GM23338 (cell line): ENCODE measurements at regions not wholly inside any gene's neighbourhood (a gene's known extent, or its start where the extent isn't known, plus 50 kb on each side); places are given as distances from the start of the nearest gene placed in this dataset.

Source experiments
- ATAC-seq: fragments of 200-7000 bp; cut with Tn5 transposase; 3 replicates; pipeline ENCODE4 v1.9.1; 2020
- DNase-seq: peaks from one replicate; pipeline ENCODE4 v3.0.0-alpha.2; 2015; ENCODE audit warnings: low spot score
- H2AFZ ChIP-seq: fragments of 200-600 bp; sonication (generic); 2 replicates; pipeline ENCODE4 v1.8.0; 2016; ENCODE audit warnings: antibody characterized with exemption, mild to moderate bottlenecking, moderate library complexity
- H3F3A ChIP-seq: fragments of 200-600 bp; sonication (generic); replicated peaks from 2 replicates; pipeline ENCODE4 v1.8.0; 2017; ENCODE audit warnings: antibody characterized with exemption, mixed run types, low read depth
- H3K27ac ChIP-seq: fragments of 200-600 bp; sonication (generic); 2 replicates; pipeline ENCODE4 v1.6.1; 2016; ENCODE audit warnings: low read depth
- H3K27me3 ChIP-seq: fragments of 200-600 bp; sonication (generic); 2 replicates; pipeline ENCODE4 v1.8.0; 2016; ENCODE audit warnings: mild to moderate bottlenecking, mixed run types, moderate library complexity; ENCODE audit not compliant: insufficient read depth
- H3K36me3 ChIP-seq: fragments of 200-600 bp; sonication (generic); 2 replicates; pipeline ENCODE4 v1.8.0; 2016; ENCODE audit warnings: mild to moderate bottlenecking; ENCODE audit not compliant: insufficient read depth
- H3K4me1 ChIP-seq: fragments of 200-600 bp; sonication (generic); 2 replicates; pipeline ENCODE4 v1.8.0; 2016; ENCODE audit warnings: mild to moderate bottlenecking, moderate library complexity; ENCODE audit not compliant: insufficient read depth
- H3K4me2 ChIP-seq: fragments of 200-600 bp; sonication (generic); 2 replicates; pipeline ENCODE4 v1.7.1; 2017; ENCODE audit warnings: mixed run types
- H3K4me3 ChIP-seq: fragments of 200-600 bp; sonication (generic); 2 replicates; pipeline ENCODE4 v1.6.1; 2016; ENCODE audit warnings: mixed run types
- H3K79me2 ChIP-seq: fragments of 200-600 bp; sonication (generic); replicated peaks from 2 replicates; pipeline ENCODE4 v1.8.0; 2017; ENCODE audit warnings: mild to moderate bottlenecking; ENCODE audit not compliant: insufficient read depth
- H3K9me2 ChIP-seq: fragments of 200-600 bp; sonication (generic); 2 replicates; pipeline ENCODE4 v1.8.0; 2017; ENCODE audit not compliant: insufficient read depth
- H4K20me1 ChIP-seq: fragments of 200-600 bp; sonication (generic); replicated peaks from 2 replicates; pipeline ENCODE4 v1.8.0; 2017; ENCODE audit warnings: mild to moderate bottlenecking; ENCODE audit not compliant: insufficient read depth
- H3K27ac Mint-ChIP-seq: 2 replicates; pipeline ENCODE4 v1.8.0; 2020; ENCODE audit warnings: inconsistent platforms, mild to moderate bottlenecking, moderate library complexity, mixed read lengths
- H3K27me3 Mint-ChIP-seq: 3 replicates; pipeline ENCODE4 v1.8.0; 2022; ENCODE audit warnings: low read depth, mild to moderate bottlenecking, moderate library complexity, mixed read lengths, inconsistent platforms; ENCODE audit not compliant: insufficient read depth, poor library complexity
- H3K36me3 Mint-ChIP-seq: 3 replicates; pipeline ENCODE4 v1.8.0; 2021; ENCODE audit warnings: low read depth, mild to moderate bottlenecking, inconsistent platforms, moderate library complexity, mixed read lengths
- H3K4me1 Mint-ChIP-seq: 3 replicates; pipeline ENCODE4 v1.8.0; 2020; ENCODE audit warnings: mild to moderate bottlenecking, inconsistent platforms, mixed read lengths
- H3K4me3 Mint-ChIP-seq: 3 replicates; pipeline ENCODE4 v1.8.0; 2021; ENCODE audit warnings: moderate library complexity, mild to moderate bottlenecking, inconsistent platforms, mixed read lengths
- H3K9me3 Mint-ChIP-seq: 3 replicates; pipeline ENCODE4 v1.8.0; 2020; ENCODE audit warnings: moderate library complexity, mild to moderate bottlenecking, inconsistent platforms, mixed read lengths
- CREB1 ChIP-seq: fragments of 250-450 bp; sonication (Bioruptor Pico); IDR thresholded peaks from 2 replicates; pipeline ENCODE4 v1.5.0; 2020; ENCODE audit warnings: low read depth, mild to moderate bottlenecking, moderate library complexity
- CTCF ChIP-seq, 2 experiments: fragments of 200-600 bp in 1 of 2; sonication (generic) in 1 of 2; conservative IDR thresholded peaks; 2 replicates each; pipeline versions ENCODE4 v1.5.1 to v1.6.1; 2016 to 2017; ENCODE audit warnings: antibody characterized with exemption in 2 of 2, low read depth in 2 of 2, mild to moderate bottlenecking in 2 of 2, moderate library complexity in 1 of 2
- ETS1 ChIP-seq: IDR thresholded peaks from 2 replicates; pipeline ENCODE4 v1.6.1; 2016; ENCODE audit warnings: antibody characterized with exemption
- EZH2phosphoT487 ChIP-seq: fragments of 200-600 bp; sonication (generic); IDR thresholded peaks from one replicate; pipeline ENCODE4 v1.8.1; 2018; ENCODE audit warnings: antibody characterized with exemption; ENCODE audit not compliant: unreplicated experiment
- JUNB ChIP-seq: IDR thresholded peaks from one replicate; pipeline ENCODE4 v1.6.1; 2016; ENCODE audit warnings: antibody characterized with exemption; ENCODE audit not compliant: unreplicated experiment
- NANOG ChIP-seq: IDR thresholded peaks from 2 replicates; pipeline ENCODE4 v1.6.1; 2016; ENCODE audit warnings: antibody characterized with exemption, borderline replicate concordance
- POLR2AphosphoS5 ChIP-seq: IDR thresholded peaks from 2 replicates; pipeline ENCODE4 v1.6.1; 2016; ENCODE audit warnings: antibody characterized with exemption, low read depth
- STAT1 ChIP-seq: IDR thresholded peaks from one replicate; pipeline ENCODE4 v1.6.1; 2016; ENCODE audit warnings: antibody characterized with exemption; ENCODE audit not compliant: unreplicated experiment
- ZNF114 ChIP-seq: fragments of 250-450 bp; sonication (Bioruptor Pico); IDR thresholded peaks from 2 replicates; pipeline ENCODE4 v1.5.0; 2020; ENCODE audit warnings: mild to moderate bottlenecking, moderate library complexity
- ZNF331 ChIP-seq: fragments of 250-450 bp; sonication (Bioruptor Pico); IDR thresholded peaks from 2 replicates; pipeline ENCODE4 v1.5.0; 2020; ENCODE audit warnings: low read depth, mild to moderate bottlenecking, moderate library complexity
- TF ChIP-seq, protein P1 (sequence below): fragments of 250-450 bp; sonication (Bioruptor Pico); IDR thresholded peaks from 2 replicates; pipeline ENCODE4 v1.5.0; 2020; ENCODE audit warnings: mild to moderate bottlenecking, moderate library complexity
- TF ChIP-seq, protein P2 (sequence below): IDR thresholded peaks from one replicate; pipeline ENCODE4 v1.6.1; 2018; ENCODE audit warnings: antibody characterized with exemption; ENCODE audit not compliant: unreplicated experiment

- no peak for TF ChIP-seq ETS1
Observed at GRCh38 chr13:67620665-67621064, 390.5 kb upstream of the PCDH9 start (continued).

DNA sequence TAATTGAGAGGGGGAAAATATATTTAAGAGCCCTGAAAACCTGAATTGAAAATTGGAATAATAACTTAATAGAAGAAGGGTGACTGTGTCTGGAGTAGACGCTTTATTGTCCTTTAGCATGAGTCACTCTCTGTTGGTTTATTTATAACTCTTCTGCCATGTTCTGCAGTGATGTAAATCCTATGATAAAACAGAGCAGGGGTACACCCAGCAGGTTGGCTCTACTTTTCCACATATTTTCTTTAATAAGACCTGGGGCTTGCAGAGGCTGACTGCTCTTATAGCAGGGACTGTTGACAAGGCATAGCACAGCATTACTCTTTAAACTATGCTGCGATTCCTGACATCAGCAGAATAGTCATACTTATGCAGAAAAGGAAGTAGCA lies 389.9 kb upstream of the PCDH9 start:
- no peaks in the 10 kb centered on the region for H3F3A ChIP-seq
- H3K27ac ChIP-seq: no peak overlapping the region
- peaks cover 2% of the 10 kb centered on the region; the same call in 2 of the 3 replicates for H3K4me1 Mint-ChIP-seq
- no peak for ATAC-seq
- no peaks in the 10 kb centered on the region for H4K20me1 ChIP-seq
- no peaks in the 10 kb centered on the region for H3K9me3 Mint-ChIP-seq
- H3K36me3 Mint-ChIP-seq: no peaks in the 10 kb centered on the region
- H3K36me3 ChIP-seq: no peaks in the 10 kb centered on the region
- H3K4me2 ChIP-seq: no peak overlapping the region
- no peak for DNase-seq
- H3K9me2 ChIP-seq: no peaks in the 10 kb centered on the region
- H3K4me3 ChIP-seq: no peak overlapping the region
- no peak overlapping the region for H3K4me3 Mint-ChIP-seq
- H3K27me3 Mint-ChIP-seq: no peaks in the 10 kb centered on the region
- H3K79me2 ChIP-seq: no peaks in the 10 kb centered on the region
- H3K27ac Mint-ChIP-seq: no peak overlapping the region
- H3K4me1 ChIP-seq: no peaks in the 10 kb centered on the region
- H3K27me3 ChIP-seq: no peaks in the 10 kb centered on the region
- H2AFZ ChIP-seq: peak overlapping the region; percentile 66; the same call in 1 of the 2 replicates
- TF ChIP-seq ZNF114 (CRISPR knock-in tag): no peak
- no peak for TF ChIP-seq ETS1
- no peak for TF ChIP-seq CTCF (conservative IDR thresholded peaks at IDR 0.05; ENCODE audit: low read depth in 2 of 2)
- no peak for TF ChIP-seq NANOG
- TF ChIP-seq STAT1: no peak
- TF ChIP-seq ZNF331 (CRISPR knock-in tag): no peak
- TF ChIP-seq CREB1 (CRISPR knock-in tag): no peak
- TF ChIP-seq, protein P1, sequence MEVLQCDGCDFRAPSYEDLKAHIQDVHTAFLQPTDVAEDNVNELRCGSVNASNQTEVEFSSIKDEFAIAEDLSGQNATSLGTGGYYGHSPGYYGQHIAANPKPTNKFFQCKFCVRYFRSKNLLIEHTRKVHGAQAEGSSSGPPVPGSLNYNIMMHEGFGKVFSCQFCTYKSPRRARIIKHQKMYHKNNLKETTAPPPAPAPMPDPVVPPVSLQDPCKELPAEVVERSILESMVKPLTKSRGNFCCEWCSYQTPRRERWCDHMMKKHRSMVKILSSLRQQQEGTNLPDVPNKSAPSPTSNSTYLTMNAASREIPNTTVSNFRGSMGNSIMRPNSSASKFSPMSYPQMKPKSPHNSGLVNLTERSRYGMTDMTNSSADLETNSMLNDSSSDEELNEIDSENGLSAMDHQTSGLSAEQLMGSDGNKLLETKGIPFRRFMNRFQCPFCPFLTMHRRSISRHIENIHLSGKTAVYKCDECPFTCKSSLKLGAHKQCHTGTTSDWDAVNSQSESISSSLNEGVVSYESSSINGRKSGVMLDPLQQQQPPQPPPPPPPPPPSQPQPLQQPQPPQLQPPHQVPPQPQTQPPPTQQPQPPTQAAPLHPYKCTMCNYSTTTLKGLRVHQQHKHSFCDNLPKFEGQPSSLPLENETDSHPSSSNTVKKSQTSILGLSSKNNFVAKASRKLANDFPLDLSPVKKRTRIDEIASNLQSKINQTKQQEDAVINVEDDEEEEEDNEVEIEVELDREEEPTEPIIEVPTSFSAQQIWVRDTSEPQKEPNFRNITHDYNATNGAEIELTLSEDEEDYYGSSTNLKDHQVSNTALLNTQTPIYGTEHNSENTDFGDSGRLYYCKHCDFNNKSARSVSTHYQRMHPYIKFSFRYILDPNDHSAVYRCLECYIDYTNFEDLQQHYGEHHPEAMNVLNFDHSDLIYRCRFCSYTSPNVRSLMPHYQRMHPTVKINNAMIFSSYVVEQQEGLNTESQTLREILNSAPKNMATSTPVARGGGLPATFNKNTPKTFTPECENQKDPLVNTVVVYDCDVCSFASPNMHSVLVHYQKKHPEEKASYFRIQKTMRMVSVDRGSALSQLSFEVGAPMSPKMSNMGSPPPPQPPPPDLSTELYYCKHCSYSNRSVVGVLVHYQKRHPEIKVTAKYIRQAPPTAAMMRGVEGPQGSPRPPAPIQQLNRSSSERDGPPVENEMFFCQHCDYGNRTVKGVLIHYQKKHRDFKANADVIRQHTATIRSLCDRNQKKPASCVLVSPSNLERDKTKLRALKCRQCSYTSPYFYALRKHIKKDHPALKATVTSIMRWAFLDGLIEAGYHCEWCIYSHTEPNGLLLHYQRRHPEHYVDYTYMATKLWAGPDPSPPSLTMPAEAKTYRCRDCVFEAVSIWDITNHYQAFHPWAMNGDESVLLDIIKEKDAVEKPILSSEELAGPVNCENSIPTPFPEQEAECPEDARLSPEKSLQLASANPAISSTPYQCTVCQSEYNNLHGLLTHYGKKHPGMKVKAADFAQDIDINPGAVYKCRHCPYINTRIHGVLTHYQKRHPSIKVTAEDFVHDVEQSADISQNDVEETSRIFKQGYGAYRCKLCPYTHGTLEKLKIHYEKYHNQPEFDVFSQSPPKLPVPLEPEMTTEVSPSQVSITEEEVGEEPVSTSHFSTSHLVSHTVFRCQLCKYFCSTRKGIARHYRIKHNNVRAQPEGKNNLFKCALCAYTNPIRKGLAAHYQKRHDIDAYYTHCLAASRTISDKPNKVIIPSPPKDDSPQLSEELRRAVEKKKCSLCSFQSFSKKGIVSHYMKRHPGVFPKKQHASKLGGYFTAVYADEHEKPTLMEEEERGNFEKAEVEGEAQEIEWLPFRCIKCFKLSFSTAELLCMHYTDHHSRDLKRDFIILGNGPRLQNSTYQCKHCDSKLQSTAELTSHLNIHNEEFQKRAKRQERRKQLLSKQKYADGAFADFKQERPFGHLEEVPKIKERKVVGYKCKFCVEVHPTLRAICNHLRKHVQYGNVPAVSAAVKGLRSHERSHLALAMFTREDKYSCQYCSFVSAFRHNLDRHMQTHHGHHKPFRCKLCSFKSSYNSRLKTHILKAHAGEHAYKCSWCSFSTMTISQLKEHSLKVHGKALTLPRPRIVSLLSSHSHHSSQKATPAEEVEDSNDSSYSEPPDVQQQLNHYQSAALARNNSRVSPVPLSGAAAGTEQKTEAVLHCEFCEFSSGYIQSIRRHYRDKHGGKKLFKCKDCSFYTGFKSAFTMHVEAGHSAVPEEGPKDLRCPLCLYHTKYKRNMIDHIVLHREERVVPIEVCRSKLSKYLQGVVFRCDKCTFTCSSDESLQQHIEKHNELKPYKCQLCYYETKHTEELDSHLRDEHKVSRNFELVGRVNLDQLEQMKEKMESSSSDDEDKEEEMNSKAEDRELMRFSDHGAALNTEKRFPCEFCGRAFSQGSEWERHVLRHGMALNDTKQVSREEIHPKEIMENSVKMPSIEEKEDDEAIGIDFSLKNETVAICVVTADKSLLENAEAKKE (CRISPR knock-in tag): no peak
- TF ChIP-seq POLR2AphosphoS5: no peak
- no peak for TF ChIP-seq JUNB
- TF ChIP-seq, protein P2, sequence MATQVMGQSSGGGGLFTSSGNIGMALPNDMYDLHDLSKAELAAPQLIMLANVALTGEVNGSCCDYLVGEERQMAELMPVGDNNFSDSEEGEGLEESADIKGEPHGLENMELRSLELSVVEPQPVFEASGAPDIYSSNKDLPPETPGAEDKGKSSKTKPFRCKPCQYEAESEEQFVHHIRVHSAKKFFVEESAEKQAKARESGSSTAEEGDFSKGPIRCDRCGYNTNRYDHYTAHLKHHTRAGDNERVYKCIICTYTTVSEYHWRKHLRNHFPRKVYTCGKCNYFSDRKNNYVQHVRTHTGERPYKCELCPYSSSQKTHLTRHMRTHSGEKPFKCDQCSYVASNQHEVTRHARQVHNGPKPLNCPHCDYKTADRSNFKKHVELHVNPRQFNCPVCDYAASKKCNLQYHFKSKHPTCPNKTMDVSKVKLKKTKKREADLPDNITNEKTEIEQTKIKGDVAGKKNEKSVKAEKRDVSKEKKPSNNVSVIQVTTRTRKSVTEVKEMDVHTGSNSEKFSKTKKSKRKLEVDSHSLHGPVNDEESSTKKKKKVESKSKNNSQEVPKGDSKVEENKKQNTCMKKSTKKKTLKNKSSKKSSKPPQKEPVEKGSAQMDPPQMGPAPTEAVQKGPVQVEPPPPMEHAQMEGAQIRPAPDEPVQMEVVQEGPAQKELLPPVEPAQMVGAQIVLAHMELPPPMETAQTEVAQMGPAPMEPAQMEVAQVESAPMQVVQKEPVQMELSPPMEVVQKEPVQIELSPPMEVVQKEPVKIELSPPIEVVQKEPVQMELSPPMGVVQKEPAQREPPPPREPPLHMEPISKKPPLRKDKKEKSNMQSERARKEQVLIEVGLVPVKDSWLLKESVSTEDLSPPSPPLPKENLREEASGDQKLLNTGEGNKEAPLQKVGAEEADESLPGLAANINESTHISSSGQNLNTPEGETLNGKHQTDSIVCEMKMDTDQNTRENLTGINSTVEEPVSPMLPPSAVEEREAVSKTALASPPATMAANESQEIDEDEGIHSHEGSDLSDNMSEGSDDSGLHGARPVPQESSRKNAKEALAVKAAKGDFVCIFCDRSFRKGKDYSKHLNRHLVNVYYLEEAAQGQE: no peak
- TF ChIP-seq EZH2phosphoT487: no peak
